ENCODE measurements at regions not wholly inside any gene's neighbourhood (a gene's known extent, or its start where the extent isn't known, plus 50 kb on each side); places are given as distances from the start of the nearest gene placed in this dataset.
"Not testable (repeated sequence)": the region's sequence is repeated elsewhere in the genome, so short reads cannot be mapped to it uniquely, and the experiment has no call there.

DNA sequence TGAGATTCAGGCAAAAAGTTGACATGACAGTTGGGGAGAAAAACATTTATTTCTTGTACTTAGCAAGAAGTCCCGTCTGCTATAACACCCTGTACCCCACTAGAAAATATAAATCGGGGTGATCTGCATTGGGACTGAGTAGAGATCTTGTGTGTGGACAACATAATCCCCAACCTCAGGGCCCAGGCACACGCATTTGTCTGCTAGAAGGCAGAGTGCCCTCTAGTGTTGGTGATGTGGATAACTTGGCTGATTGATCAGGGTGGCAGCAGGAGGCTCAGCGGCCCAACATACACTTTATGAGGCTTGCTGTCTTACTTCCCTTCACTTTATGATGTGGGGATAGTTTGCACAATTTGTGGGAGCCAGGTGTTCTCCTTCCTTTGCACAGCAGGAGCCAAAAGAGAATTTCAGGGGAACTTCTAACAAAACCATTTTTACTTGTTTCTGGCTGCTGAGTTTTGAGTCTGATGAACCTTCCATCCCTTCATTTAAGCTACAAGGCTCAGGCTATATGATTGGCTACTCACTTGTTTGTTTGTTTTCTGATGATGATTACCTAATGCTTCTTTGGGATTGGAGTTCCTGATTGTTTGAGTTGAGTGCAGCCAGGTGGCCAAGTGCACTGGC, 263.2 kb downstream of the DMAC1 start:
- peak; percentile 13 for DNase-seq

DNA sequence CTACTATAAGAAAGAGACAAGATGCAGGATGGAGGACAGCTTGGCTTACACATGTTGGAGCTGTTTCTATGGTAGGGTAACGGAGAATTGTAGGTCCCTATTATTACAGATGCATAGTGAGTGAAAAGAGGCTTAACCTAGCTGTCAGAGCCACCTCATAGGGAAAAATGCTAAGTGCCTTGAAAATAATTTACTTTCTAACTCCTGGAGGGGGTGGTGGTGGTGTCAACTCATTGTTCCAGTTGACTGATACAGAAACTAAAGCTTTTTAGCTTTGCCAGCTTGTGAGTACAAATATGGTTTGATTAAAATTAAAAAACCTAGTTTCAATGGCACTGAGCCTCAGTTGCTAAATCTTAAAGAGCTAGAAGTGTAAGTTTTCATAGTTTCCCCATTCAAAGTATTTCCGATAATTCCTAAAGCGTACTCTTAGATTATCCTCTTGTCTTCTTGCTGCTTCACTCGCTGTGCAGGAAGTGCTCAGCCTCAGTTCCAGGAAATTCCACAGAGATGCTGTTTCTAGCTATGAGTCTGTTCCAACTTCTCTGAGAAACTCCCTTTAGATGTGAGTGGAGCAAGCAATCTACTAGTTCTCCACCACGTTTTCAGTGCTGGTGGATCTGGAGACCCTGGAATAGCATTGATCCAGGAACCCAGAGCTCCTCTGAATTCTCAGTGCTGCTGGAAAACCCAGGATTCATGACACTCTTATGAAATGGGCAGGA, 265.2 kb downstream of the DMAC1 start:
- no peak for DNase-seq

DNA sequence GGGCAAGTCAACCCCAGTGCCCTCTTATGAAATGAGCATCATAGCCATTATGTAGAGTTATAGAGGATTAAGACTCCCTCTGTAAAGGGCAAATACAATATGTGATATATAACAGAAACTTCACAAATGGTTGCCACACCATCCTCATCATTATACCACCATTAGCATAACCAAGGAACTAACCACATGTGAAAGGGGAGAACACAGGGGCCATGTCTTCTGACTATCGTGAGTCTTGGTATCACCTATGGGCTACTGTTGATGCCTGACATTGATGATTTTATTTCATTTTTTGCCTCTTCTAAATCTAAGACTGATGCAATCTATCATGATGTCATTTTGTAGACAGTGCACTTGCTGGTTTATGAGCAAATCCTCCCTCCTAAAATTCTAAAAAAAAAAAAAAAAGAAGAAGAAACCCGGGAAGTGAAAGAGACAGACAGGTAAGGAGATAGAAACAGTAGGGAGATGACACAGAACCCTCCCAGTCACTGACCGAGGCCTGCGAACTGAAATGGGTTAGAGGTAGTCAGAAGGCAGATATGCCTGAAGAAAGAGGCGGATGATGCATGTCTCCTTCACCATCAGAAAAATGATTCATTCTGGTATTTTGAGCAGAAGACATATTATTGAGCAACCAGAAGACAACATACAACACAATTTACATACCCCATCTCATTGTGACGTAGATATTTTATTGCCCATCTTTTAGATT, 266.0 kb downstream of the DMAC1 start:
- no peak for DNase-seq

DNA sequence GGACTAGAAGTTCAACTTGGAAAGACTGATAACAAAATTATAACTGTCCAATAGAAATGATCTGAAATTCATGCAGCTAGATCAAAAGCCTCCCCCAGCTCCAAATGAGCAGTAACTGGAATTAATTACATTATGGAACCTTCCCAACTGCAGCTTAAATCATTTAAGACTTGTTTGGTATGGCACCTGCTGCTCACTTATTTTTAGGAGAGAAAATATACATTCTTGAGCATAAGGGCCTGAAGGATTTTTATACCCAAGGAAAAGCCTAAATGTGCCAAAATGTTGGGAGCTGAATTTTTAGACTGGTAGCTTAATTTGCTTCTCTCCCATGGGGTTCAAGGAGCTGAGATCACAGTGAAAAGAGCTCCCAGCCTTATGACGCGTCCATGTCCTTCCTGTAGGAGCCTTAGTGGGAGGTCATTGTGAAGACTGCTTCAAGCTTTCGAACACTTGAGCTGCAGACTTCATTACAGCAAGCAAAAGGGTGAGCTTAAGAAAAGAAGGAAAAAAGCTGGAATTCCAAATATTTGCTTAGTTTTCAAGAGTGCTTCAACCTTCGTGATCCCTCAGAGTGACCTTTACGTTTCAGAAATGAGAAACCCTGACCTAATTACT, 276.0 kb downstream of the DMAC1 start:
- DNase-seq: no peak

DNA sequence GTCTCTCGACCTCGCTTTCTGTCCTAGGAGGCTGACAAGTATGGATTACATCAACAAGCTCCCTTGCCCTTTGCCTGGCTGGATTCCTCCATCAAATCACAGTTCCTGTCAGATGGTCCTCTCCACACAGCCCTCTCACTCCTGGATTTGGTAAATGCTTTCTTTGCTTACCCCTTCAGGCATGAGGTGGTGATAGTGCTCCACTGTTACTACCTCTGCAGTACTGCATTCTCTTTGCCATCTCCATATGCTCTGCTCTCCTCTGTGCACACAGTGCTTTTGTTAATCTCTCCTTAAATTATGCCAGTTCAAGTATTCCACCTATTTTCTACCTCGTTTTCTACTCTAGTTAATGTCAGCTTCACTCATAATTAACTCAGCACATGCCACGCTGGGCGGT, 279.2 kb downstream of the DMAC1 start:
- no peak for DNase-seq

DNA sequence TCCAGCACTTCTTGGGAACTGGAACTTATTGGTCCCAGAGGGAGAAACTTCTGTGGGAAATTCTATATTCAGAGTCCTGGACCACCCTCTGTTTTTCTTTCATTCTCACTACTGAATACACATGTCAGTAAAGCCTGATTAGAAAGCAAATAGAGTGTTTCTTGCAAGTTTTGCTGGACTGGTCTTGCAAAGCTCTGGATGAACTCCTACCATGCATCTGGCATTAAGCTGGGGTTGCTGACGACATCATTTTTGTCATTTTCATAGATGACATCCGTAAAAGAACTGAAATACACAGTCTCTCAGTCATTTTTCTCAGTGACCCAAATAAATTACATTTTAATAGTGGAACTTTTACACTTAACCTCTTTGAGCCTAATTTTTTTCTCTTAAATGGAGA, 283.2 kb downstream of the DMAC1 start:
- DNase-seq: no peak

DNA sequence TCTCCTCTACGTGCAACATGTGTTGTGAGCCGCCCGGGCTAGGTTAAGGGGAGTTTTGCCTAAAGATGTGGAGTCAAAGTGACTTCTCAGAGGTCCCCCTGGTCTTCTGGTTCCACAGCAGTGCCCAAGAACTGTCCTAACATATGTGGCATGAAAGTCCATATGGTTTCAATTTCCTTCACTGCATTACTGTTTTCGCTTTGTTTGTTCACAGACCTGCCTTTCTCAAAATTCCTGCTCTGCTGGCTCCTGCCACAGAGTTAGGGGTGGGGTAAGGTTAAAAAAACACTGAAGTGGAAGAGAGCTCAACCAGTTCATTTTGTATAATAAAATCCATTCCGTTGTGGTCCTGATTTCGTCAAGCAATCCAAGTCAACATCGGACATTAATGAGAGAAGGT, 289.4 kb downstream of the DMAC1 start:
- no peak for DNase-seq

DNA sequence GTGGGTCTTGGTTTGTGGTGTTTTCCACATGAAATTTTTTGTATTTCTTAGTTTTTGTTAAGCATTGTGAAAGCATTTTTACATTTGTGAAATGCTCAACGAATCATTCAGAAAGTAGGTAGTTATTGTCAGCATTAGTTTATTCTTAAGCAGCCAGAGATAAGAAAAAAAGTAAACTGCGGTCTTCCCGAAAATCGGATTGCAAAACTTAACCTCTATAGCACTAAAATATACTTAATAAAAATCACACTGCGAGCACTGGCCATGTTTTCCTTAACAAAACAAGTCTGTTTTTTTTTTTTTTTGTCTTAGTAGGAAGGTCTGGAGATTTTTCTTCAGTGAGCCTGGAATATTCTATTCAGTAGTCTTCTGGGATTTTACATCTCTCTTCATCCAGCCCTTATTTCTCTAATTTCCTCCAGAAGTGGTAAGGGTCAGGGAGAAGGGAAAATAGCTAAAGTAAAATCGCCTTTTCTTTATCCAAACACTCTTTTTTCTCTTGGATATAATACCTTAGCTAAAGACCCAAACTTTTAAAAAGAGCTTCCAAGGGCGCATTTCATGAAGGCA, 289.9 kb downstream of the DMAC1 start:
- DNase-seq: no peak

DNA sequence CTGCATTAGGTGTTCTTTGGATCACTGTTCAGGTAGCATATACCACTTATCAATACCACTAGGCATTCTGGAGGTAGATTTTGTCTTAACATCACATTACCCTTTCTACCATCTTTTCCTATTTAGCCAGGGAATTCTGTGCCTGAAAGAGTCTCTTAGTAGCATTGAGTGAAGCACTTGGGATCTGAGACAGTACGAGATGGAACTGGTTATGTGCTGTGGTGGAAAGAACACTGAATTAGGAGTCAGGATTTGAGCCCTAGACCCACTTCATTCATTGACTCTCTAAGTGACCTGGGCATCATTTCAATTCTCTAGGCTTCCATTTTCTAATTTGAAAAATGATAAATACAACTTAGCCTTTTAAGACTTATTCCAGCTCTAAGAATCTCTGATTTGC, 291.1 kb downstream of the DMAC1 start:
- DNase-seq: no peak

DNA sequence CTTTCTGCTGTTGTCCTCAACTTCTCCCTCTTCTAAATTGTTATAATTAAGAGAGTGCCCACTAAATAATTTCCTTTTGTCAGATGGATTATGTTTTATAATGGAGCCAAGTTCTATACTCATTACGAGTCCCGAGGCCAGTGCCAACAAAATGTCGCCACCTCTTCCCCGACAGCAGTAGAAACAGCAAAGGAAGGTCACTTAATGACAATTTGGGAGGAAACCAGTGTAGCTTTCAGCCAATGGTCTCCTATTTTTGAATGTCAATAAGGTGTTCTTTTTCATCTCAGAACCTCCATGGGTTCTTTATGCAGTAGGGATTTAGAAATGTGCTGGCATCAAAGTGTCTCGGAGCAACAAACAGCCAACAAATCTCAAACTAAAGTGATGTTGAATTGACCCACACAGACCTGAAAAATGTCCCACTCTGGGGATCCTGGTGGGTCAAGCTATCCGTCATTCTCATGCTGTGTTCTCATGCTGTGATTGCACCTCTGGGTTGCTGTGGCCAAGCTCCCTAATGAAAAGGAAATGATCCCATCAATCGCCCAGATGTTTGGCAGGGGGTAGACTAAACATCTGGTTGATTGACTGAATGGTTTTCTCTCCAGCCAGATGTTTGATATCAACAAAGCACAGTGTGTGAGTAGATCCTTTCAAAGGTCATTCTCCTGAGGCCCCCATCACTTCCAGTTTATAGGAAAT, 291.9 kb downstream of the DMAC1 start:
- DNase-seq: no peak

DNA sequence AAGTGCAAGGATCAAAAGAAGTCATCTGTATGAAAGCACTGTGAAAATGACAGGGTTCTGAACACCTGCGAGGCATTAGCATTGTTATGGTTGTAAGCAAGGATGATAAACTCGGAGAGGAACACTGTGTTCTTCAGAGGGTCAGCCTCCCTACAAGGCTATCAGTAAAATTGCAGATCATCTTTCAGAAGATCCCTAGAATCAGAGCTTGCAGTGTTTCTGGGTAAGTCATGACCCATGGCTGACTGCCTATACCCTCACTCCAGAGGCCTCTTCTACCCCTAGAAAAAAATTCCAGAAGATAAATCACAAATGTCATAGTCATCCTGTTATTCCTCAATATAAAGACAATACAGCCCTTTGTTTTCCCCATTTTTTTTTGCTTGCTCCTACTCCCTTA, 292.6 kb downstream of the DMAC1 start:
- DNase-seq: no peak

DNA sequence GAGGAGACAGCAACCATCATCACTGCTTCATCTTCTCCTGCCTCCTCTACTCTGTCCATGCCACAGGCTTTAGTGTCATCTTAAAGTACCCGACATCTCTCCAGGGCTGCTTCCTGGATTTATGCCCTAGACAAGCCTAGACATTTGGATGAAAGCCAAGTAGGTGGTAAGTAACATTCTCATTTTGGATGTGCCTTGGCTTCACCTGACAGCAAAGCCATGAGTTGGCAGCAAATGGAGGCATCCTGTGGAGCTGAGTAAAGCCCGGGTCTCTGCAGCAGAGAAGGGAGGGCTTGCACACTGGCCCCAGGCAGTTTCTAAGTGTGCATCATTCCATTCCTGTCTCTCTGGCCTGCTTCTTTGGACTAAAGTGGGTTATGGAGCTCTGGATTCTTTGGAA, 299.1 kb downstream of the DMAC1 start:
- DNase-seq: no peak

DNA sequence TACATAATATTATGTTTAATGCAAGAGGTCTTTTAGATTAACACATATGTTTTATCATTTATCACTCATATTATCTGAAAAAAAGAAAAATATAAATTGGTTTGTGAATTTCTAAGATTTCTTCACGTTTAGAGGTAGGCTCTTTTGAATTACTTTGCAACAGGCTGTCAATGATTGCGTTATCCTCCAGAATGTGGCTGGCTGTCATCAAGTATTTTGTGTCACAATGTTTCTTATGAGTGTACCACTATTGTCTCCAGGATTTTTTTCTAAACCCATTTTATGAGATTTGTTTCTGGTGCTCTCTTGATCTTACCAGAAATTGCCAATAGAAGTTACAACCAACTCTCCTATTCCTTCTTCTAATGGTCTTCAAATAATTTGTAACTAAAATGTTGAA, 307.9 kb downstream of the DMAC1 start:
- DNase-seq: no peak

DNA sequence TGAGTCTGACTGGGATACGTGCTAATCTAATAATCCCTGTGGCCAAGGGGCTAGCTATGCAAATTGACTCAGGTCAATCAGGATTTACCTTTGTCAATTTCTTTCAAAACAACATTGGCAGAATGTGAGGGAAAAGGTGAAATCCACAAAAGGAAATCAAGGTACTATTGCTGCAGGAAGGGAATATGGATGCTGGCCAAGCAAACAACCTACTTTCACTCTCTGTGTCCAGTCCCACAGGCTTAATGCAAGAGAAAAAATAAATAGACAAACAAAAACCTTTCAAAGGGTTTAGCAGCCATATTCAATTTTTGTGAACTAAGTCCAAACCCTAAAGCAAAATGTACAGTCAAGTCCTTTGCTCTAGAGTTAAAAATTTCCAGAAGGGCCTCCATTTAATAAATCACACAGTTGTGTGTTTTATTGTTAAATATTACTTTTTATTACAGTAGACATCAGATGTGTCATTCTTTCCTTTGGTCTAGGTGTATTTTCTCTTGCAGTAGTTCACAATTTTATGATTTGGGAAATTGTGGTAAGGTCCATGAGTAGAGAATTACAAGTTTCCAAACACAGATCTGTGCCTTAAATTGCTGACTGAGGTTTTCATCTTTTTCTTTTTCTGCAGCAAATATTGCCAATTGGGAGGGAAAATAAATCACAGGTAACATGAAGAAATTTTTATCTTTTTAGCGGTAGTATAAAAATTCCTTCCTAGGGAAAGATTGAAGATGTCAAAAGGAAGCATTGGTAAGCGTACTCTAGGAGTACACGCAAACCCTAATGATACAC, 309.1 kb downstream of the DMAC1 start:
- no peak for DNase-seq

DNA sequence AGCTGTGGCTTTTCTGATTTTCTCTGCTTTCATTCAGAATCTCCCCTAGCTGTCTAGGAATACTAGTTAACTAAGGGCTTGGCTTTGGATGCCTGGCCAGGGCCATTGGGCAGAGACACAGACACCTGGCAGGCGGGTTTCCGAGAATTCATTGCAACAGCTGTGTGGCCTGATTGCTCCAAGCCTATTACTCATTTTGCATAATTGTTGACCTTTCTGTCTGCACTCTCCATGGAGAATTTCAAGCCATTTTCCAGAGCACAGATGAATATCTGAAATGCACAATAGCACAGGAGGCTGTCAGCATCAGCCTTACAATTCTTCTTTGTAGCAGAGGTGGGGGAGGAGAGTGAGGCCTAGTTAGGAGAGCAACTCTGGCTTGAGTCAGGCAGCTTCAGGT, 310.5 kb downstream of the DMAC1 start:
- DNase-seq: no peak

DNA sequence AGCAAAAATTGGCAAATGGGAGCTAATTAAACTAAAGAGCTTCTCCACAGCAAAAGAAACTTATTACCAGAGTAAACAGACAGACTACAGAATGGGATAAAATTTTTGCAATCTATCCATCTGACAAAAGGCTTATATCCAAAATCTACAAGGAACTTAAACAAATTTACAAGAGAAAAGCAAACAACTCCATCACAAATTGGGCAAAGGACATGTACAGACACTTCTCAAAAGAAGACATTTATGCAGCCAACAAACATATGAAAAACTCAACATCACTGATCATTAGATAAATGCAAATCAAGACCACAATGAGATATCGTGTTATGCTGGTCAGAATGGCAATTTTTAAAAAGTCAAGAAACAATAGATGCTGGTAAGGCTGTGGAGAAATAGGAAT, 315.6 kb downstream of the DMAC1 start:
- not testable (repeated sequence) for DNase-seq

DNA sequence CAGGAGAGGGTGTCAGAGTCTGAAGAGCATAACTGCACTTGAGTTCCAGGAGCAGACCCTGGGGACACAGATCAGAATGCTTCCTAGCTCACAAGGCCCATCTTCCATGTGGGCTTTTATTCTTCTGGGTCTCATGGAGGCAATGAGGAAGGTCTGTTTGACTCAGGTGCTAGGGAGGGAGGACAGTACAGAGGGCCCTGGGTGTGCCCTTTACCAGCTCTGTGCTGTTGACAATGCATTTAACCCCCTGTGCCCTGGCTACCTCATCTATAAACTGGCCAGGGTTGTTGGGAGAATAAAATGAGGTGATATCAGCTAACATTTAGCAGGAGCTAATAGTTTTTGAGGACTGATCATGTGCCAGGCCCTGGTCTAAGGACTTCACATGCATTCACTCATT, 318.0 kb downstream of the DMAC1 start:
- no peak for DNase-seq

DNA sequence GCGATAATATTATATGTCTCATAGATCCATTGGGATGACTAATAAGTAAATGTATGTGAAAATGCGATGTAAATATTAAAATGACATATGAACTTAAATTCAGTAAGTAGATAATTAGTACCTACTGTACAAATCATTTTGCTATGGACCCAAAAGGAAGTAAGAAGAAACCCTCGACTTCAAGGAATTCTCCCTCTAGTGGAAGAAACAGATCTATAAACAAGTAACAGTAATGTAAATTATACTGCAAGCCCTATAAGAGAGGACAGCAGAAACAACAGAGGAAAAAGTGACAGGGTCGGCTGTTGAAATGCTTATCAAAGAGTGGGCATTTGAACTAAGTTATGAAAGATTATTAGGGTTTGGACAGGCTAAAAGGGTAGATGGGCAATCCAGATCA, 320.3 kb downstream of the DMAC1 start:
- no peak for DNase-seq

DNA sequence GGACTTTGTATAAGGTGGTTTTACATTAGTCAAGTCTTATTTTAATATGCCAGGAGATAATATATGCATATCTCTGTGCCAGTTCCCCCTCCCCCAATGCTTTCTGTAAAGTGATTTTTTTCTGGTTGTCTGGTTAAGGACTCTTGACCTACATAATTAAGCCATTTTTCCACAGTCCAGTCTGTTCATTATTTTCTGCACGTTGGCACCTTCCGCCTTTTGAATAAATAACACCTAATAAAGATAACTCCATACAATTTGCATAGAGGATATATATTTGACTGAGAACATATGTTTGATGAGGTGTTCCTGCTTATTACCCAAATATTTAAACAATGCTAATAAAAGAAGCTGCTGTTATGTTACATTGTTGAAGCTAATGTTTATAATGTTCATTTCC, 320.9 kb downstream of the DMAC1 start:
- DNase-seq: no peak

DNA sequence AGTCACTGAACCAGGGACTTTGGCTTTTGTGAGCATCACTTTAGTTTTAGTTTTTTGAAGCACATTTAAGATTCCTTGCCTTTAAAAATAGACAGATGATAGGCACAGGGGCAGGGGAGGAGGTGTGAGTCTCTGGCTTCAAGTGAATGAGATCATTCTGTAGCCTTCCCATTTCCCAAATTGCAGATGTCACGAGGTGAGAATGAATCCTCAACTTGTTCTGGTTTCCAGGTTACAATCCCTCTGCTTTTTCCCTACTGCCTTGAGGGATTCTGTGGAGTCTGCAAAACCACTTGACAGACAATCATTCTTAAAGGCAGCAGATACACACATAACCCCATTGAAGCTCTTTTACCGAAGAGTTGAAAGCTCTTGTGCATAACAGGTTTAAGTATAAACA, 332.4 kb downstream of the DMAC1 start:
- no peak for DNase-seq

DNA sequence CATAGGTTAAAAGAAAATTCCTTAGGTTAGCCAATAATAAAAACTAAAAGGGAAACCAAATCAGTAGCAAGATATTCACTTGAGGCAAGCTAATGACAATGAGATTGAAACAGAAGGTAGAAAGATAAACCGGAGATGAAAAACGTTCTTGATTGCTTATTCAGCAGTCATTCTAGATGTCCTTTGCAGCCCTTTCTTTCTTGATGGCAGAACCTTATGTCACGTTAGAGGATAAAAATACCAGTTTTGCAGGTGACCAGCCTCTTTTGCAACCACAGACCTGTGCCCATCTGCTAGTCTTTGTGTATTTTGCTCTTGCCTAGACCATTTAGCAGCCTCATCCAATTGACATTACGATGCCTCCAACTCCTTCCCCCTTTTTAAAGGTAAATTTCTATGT, 337.8 kb downstream of the DMAC1 start:
- DNase-seq: no peak
